ENCODE measurements at regions not wholly inside any gene's neighbourhood (a gene's known extent, or its start where the extent isn't known, plus 50 kb on each side); places are given as distances from the start of the nearest gene placed in this dataset.
A peak's percentile ranks its signal among the peaks of the same experiment; 100 is the strongest.
"Not testable (repeated sequence)": the region's sequence is repeated elsewhere in the genome, so short reads cannot be mapped to it uniquely, and the experiment has no call there.

DNA sequence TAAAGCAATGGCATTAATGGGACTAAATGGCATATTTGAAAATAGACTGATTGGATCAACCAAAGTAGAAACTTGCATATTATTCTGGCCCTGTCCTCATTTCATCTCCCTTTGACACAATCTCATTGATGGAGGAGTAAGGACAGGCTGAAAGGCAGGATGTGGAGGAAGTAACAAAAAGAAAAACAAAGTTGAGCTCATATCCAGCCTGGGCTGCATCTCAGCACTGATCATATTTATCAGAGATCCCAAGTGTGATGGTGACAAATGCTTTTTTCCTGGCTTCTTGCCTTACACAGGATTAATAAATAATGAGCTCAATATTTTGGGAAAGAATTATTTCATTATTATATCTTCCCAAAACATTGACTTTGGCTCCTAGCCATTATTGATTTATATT is 622.7 kb downstream of the CD109 start:
- DNase-seq = no peak

- no peak for DNase-seq
Observed at GRCh38 chr6:74312081-74312480, 616.1 kb downstream of the CD109 start.

- DNase-seq = no peak
Observed at GRCh38 chr6:74311431-74311830, 615.4 kb downstream of the CD109 start.

DNA sequence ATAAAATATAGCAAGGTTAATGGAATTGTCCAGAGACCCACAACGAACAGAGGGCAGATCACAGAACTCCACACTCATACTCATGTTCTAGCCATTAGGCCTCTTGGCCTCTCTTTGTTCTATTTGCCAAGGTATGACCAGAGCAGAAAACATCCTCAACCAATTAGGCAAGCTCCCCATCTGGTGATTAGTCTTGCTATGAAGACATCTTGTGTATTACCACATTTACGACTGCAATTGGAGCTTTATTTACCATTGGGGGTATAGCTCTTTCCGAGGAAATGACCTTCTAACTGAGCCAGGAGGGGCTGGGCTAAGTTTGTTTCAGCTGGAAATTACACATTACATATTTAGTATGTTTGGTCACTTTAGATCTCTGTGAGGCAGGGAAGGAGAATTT is 593.9 kb downstream of the CD109 start:
- no peak for DNase-seq

GRCh38 chr6:74287932-74288331 is 591.9 kb downstream of the CD109 start:
- DNase-seq = no peak

GRCh38 chr6:74287441-74287840 is 591.4 kb downstream of the CD109 start:
- DNase-seq = no peak

- no peak for DNase-seq
Observed at GRCh38 chr6:74284284-74284683, 588.3 kb downstream of the CD109 start.

DNA sequence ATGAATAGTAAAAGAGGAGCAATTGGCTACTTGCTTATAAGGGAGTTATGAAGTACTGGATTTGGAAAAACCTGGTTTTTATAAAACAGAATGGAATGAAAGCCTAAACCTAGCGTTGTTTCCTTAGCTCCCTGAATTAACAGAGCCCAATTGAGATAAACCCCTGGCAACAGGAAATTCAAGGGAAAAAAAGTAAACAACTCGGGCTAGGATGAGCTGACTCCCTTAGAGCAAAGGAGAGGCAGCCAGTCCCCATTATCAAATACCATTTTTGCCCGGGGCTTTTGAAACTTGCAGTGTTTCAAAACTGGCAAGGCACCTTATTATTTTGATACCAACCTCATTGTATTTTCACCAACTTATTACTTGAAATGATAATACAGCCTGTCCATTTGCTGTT is 587.5 kb downstream of the CD109 start:
- no peak for DNase-seq

DNA sequence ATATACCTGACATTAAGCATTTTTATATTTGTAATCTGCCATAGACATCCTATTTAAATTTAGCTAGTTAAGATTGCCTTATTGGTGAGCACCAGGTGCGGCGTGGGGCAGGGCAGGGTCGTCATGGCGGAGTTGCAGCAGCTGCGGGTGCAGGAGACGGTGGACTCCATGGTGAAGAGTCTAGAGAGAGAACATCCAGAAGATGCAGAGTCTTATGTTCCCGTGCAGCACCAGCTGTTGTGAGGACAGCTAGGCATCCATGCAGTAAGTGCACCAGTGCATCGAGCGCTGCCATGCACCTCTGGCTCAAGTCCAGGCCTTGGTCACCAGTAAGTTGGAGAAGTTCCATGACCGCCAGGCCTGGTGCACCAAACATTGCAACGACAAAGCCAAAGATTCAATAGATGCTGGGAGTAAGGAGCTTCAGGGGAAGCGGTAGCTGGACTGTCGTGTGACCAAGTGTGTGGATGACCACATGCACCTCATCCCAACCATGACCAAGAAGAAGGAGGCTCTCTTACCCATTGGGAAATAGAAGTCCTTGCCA is 586.2 kb downstream of the CD109 start:
- no peak for DNase-seq

- no peak for DNase-seq
Observed at GRCh38 chr6:74280130-74280692, 584.2 kb downstream of the CD109 start.

DNA sequence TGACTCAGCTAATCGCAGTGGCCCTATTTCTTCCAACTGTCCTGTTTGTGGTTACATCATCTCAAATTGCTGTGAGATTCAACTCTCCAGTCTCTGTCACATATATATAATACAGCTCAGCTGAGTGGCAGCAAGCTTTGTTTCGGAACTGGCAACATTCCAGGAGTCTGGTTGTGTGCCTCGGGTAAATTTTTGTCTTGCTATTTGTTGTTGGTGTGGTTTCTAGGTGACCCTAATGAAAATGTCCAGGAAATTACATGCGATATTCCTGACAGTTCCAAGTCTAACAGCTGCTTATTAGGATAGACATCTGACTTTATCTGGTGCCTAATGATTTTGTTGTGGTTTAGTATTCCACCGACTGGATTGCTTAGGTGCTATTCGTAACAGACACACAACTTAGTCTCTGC is 581.8 kb downstream of the CD109 start:
- DNase-seq = peak in 1 of 56 donors; percentile 2

- no peak for DNase-seq
Observed at GRCh38 chr6:74273541-74273940, 577.5 kb downstream of the CD109 start.

GRCh38 chr6:74269600-74269858 is 573.5 kb downstream of the CD109 start:
- DNase-seq = no peak

- DNase-seq = no peak
Observed at GRCh38 chr6:74268815-74269599, 573.0 kb downstream of the CD109 start.

DNA sequence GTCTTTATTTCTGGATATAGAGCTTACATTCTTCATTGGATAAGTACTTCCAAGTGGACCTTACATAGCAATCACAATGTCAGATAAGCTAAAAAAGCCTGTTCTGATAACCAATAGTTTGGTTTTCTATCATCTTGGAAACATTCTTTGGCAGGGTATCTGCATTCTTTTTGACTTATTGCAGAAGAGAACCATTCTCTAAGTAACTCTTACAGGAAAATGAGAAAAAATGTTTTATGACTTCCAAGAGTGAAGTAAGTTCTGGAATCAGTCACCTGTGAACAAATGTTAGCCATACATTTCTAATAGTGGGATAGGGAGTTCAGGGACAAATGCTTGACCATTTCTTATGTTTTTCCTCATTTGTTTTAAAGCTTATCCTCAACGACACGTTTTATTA is 564.0 kb downstream of the CD109 start:
- DNase-seq = no peak

DNA sequence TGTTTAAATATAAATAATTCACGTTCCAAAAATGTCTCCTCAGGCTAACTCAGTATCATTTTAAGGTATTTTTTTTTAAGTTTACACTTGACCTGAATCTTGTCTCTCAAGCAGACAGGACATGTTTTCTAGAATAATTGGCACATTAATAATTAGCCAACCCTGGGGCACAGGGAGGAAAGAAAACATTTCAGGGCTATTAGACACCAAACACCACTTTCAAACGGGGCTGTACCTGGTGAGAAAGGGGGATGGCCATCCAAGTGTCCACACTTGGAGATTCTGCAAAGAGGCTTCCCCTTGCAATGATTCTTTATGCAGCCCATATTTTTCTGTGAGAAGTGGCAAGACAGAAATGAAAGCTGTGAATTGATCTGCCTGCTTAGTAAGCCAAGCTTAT is 560.8 kb downstream of the CD109 start:
- no peak for DNase-seq

- no peak for DNase-seq
Observed at GRCh38 chr6:74256381-74256780, 560.4 kb downstream of the CD109 start.

GRCh38 chr6:74255007-74255406 is 559.0 kb downstream of the CD109 start:
- not testable (repeated sequence) for DNase-seq

- not testable (repeated sequence) for DNase-seq
Observed at GRCh38 chr6:74254147-74254546, 558.1 kb downstream of the CD109 start.

DNA sequence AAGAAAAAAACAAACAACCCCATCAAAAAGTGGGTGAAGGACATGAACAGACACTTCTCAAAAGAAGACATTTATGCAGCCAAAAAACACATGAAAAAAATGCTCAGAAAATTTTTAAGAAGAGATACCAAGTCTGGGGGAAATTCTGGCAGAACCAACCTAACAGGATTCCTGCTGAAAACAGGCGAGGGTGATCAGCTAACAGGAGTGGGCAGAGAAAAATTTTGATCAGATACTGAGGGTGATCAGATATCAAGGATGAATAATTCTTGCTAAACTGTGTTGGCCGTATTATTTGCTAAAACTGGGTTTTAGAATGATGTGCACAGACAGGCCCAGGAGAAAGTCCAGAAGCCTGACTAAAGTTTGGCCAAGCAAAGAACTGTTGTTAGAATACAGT is 557.3 kb downstream of the CD109 start:
- no peak for DNase-seq

DNA sequence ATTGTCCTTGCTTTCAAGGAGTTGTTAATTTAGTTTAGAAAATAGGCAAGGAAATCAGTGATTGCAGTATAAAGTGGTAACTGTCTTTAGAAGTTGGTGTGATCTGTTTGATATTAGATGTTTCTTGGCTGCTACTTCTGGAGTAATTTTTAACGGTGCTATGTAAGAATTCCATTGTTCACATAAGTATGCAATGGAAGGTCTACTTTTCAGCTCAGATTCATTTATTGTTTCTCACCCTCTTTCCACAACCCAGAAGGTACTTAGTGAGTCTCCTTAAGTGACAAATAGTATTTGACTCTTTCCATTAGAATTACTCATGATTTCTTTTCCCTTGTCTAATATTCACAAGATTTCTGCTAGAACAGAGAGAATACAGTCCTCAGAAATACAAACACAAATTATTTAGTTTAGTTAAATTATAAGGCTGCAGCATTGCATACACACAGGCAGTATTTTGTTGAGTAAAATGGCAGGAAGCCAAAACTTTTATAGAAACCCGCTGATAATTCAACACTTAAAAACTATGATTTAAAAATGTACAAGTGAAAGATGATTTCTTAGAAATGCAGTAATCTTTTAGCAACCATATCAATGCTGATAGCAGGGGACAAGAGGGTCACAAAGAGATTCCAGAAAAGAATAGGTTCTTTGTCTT is 554.3 kb downstream of the CD109 start:
- DNase-seq = no peak

DNA sequence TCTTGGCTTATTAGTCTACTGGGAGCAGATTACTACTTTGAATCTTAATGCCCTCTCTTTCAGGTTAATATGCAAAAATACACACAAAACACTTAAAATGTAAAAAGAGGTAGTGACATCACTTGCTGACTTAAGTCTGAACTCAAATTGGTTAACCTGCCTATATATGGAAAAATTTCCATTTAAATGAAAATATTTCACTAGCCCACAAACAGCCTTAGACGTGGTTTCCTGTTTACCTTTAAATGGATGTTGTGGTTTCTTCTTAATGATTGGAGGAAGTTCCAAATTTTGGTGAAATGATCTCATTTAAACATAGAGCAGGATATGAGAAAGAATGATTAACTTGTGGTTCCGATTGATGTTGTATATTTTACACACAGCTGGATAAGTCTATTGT is 553.7 kb downstream of the CD109 start:
- DNase-seq = no peak

DNA sequence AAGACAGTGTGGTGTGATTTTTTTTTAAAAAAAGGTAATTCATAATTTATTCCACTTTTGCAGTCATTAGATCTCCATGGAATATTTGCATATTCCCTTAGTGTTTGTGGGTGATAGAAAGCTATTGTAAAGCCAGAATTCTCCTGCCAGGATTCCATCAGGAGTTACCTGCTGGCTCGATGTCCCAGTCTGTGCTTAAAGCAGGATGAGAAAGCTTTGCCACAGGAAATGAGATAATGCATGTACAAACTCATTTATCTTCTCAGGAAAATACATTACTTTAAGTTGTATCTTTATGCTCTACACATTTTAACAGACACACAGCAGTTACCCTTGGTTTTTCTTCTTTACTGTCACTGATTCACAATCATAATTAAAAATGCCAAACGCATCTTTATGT is 553.0 kb downstream of the CD109 start:
- DNase-seq = no peak

Data from nucleus accumbens (tissue), 56 donors.